ENCODE measurements at regions not wholly inside any gene's neighbourhood (a gene's known extent, or its start where the extent isn't known, plus 50 kb on each side); places are given as distances from the start of the nearest gene placed in this dataset.

DNA sequence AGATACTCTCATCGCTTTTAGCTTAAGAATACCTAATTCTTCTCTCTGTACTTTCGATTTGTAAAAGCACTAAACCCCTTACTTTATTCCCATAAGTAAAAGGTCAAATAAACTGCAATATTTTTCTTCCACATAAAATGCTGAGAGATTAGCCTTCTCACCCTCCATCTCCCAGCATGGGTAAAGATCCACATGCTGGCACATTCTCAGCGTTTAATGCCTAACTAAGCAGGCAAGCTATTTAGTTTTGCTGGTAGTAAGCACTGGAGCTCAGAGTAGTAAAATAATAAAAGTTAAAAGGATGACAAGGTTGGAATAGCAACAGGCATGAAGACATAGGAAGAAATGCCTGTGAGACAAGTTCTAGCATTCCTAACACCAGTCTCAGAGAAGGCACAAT, 65.9 kb upstream of the NEBL start:
- peak in 2 of 4 donors; percentile 19 to 20 for DNase-seq (ENCODE audit: low read depth in 4 of 4, low spot score in 3 of 4)

DNA sequence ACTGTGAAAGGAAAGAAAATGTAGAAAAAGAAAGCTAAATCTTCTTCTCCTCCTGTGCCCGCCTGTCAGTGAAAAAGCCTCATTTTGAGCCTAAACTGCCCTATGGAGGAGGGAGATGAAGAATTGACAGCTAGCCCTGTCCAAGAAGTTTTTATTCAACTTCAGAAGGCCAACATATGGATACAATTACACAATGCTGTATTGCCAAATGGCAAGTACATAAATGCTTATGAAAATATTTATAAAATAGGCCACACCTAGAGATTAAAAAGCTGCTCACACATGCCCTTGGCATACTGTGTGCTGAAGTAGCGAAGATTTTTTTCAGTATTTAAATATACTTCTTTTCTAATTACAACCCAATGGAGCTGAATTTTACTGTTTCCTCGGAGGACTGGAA, 65.1 kb upstream of the NEBL start:
- no peak for DNase-seq (ENCODE audit: low read depth in 4 of 4, low spot score in 3 of 4)

DNA sequence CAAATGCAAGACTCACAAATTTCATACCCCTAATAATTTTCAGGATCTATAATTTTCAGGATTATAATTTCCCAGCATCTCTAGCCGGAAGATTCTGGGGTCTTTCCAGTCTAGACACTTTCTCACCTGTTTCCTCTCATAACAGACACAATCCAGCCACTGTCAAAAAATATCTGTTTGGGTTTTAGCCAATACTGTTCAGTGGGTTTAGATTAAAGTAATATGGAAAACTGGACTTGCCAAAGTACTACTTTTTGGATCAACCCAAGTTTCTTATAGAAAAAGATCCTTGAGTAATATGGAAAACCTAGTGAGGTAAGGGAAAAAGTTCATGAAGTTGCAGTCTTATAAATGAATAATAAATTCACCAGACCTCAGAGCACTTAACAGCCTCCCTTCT, 62.1 kb upstream of the NEBL start:
- no peak for DNase-seq (ENCODE audit: low read depth in 4 of 4, low spot score in 3 of 4)

DNA sequence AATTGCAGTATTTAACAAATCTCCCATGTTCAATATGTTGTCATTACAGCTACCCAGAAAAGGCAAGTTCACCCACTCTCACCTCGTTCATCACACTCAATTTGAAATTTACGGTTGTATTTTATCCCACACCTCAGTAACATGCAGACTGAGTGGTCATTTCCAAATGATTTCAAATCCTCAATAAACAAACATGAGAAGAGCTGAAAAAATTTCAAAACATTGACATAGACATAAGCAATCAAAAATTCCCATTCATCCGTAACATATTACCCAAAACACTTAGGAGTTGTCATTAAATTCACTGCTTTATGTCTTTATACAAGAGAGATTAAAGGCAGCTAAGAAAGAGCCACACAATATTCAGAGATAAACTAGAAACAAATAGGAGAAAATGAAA, 61.7 kb upstream of the NEBL start:
- DNase-seq (ENCODE audit: low read depth in 4 of 4, low spot score in 3 of 4), result no peak

DNA sequence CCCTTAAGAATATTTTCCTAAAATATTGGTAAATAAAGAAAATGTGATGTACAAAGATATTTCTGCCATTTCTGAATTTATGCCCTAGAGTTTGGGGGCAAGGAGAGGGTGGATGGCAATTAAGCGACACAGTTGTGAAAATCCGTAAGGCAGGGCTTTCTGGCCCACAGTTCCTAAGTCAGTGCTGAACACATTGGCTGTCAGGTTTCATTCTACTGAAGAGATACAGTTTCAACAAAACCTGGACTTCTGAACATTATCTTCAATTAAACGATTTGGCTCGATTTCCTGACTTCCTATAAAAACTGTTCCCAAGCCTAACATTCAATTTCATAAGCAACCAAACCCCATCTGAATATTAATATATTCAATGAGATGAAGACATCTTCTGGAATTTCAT, 61.1 kb upstream of the NEBL start:
- no peak for DNase-seq (ENCODE audit: low read depth in 4 of 4, low spot score in 3 of 4)

DNA sequence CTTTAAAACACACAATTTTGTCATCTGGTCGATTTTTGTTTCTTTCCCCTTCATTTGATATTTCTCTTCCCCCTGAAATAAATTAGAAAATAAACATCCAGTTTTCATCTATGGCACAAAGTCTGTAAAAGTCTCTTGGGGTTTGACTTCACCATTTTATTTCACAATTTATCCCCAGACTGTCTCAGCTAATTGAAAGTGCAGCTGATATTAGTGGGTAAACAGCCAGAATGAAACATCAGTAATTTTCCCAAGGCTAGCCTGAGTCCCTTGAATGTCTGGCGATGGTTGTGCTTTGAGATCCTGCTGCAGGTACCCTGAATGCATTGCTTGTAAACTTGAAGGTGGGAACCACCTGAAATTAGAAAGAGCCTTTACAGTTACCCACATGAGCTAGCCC, 60.6 kb upstream of the NEBL start:
- no peak for DNase-seq (ENCODE audit: low read depth in 4 of 4, low spot score in 3 of 4)

DNA sequence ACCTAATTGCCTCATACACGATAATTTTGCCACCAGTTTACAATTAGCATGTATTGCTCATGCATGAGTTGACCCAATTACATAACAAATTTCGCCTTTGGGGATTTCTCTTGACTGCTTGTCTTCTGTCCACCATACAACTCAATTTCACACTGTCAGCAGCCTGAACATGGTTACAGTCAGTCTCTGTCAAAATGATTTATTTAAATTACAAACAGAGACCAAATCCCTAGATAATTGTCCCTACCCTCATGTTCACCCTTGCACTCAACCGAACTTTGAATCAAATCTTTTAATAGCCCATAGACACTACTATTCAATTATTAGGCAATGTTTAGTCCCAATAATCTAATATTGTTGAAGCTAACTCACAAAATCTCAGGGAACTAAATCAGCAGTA, 59.7 kb upstream of the NEBL start:
- no peak for DNase-seq (ENCODE audit: low read depth in 4 of 4, low spot score in 3 of 4)

DNA sequence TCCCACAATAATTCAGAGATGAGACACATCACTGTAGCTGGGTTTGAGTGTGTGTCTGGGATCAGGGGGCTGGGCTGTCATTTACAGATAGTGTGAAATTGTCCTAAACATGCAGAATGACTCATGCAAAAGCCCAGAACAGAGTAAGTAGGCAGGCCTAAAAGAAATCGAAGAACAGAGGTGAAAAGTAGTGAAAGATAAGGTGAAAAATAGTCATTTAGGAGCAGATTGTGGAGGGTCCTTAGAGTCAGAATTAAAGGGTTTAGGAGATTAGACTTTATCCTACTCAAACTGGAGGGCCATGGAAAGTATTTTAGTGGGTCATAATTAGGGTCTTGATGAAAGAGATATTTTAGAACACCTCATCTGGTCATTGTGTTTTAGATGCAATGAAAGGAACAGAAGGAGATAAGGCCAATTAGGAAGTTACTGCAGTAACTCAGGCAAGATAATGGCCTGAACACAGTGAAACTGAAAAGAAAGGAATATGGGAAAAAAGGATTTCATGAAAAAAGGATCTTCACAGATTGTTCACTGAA, 58.3 kb upstream of the NEBL start:
- no peak for DNase-seq (ENCODE audit: low read depth in 4 of 4, low spot score in 3 of 4)

DNA sequence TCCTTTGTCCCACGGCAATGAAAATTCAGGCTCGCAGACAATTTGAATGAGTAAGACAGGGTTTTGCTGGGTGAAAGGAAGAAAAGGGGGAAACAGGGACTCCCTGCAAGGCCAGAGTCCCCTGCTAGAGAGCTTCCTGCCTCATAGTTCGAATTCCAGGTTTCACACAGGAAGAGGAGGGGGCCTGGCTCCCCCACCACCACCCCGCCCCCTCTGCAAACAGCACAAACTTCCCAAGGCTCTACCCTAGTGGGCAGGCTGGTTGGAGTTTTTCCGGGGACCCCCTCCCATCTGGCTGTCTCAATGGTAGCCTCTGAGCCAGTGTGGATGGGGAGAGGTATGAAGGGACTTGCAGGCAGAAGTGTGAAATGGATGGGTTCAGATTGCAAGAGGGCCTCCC, 57.4 kb upstream of the NEBL start:
- no peak for DNase-seq (ENCODE audit: low read depth in 4 of 4, low spot score in 3 of 4)

DNA sequence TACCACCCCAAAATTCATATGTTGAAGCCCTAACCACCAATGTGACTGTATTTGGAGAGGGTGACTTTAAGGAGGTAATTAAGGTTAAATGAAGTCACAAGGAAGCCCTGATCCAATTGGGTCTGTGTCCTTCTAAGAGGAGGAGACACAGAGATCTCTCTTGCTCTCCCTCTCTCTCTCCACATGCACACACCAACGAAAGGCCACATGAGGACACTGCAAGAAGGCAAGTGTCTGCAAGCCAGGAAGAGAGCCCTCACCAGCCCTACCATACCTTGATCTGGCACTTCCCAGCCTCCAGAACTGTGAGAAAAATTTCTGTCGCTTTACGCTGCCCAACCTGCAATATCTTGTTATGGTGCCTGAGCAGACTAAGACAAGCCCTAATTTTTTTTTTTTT, 56.0 kb upstream of the NEBL start:
- no peak for DNase-seq (ENCODE audit: low read depth in 4 of 4, low spot score in 3 of 4)

DNA sequence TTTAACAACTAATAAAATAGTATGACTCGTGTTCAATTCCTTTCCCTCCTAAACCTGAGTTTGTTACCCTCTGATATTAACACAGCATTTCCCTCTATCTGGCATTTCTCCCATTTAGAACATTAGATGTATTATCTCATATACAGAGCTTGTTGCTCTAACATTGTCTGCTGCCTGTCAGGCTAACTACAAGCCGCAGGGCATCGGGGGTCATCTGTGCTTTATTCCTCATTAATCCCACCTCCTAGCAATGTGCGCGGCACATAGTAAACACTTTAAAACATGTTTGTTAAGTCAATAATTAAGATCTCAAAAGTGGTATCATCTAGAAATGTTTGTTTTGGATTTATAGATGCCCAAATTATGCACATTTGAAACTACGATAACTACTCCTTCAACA, 52.9 kb upstream of the NEBL start:
- DNase-seq (ENCODE audit: low read depth in 4 of 4, low spot score in 3 of 4), result no peak

DNA sequence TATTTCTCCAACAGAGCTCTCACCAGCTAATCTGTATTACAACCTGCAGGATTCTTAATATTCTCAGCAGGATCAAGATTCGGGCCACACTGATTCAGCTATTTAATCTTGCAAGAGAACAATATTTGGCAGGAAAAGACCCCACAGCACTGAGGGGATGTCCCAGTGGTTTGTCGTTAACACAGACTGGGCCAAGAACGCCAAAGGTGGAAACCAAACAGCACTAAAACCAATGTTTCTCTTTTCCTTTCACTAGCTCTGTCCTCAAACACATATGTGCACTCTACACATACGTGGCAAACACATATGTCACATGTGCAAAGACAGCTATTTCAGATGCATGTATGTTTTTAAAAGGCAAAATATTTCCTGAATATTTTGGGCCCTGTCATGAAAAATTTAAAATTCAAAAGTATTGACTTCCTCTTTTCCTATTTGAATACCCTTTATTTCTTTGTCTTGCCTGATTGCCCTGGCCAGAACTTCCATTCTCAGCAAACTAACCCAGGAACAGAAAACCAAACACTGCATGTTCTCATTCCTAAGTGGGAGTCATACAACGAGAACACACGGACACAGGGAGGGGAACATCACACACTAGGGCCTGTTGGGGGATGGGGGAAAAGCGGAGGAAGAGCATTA, 51.7 kb upstream of the NEBL start:
- DNase-seq (ENCODE audit: low read depth in 4 of 4, low spot score in 3 of 4), result no peak

Data from left renal pelvis (tissue), 4 donors.